HG03095 (cell line): ENCODE measurements at regions not wholly inside any gene's neighbourhood (a gene's known extent, or its start where the extent isn't known, plus 50 kb on each side); places are given as distances from the start of the nearest gene placed in this dataset.

Experiments used
- ATAC-seq: cut with Tn5 transposase; IDR thresholded peaks from one replicate; pipeline ENCODE4 v1.9.1; 2021; ENCODE audit warnings: moderate library complexity; ENCODE audit not compliant: unreplicated experiment

GRCh38 chr9:107161338-107161737, 121.7 kb upstream of the RAD23B start:
- no peak for ATAC-seq

GRCh38 chr9:107163370-107163769, 119.7 kb upstream of the RAD23B start:
- no peak for ATAC-seq

- ATAC-seq = no peak
Measured at GRCh38 chr9:107169796-107170195, 113.3 kb upstream of the RAD23B start.

- no peak for ATAC-seq
Measured at GRCh38 chr9:107170801-107171200, 112.3 kb upstream of the RAD23B start.

GRCh38 chr9:107172160-107172978, 110.7 kb upstream of the RAD23B start:
- ATAC-seq = peak; percentile 46

- ATAC-seq = peak; percentile 57
Measured at GRCh38 chr9:107172979-107173347, 110.1 kb upstream of the RAD23B start.

- ATAC-seq = no peak
Measured at GRCh38 chr9:107173422-107174180, 109.5 kb upstream of the RAD23B start.

GRCh38 chr9:107174441-107174840, 108.6 kb upstream of the RAD23B start:
- no peak for ATAC-seq

- no peak for ATAC-seq
Measured at GRCh38 chr9:107175041-107175440, 108.0 kb upstream of the RAD23B start.

GRCh38 chr9:107175816-107176435, 107.2 kb upstream of the RAD23B start:
- ATAC-seq = no peak

GRCh38 chr9:107176436-107177151, 106.5 kb upstream of the RAD23B start:
- no peak for ATAC-seq

- peak; percentile 44 for ATAC-seq
Measured at GRCh38 chr9:107177243-107177839, 105.7 kb upstream of the RAD23B start.

- no peak for ATAC-seq
Measured at GRCh38 chr9:107177857-107178256, 105.2 kb upstream of the RAD23B start.

- no peak for ATAC-seq
Measured at GRCh38 chr9:107178293-107178692, 104.8 kb upstream of the RAD23B start.

GRCh38 chr9:107180206-107180605, 102.9 kb upstream of the RAD23B start:
- ATAC-seq = no peak

- ATAC-seq = no peak
Measured at GRCh38 chr9:107183176-107183575, 99.9 kb upstream of the RAD23B start.

- ATAC-seq = no peak
Measured at GRCh38 chr9:107188376-107188775, 94.7 kb upstream of the RAD23B start.

GRCh38 chr9:107190061-107190935, 92.8 kb upstream of the RAD23B start:
- no peak for ATAC-seq

- no peak for ATAC-seq
Measured at GRCh38 chr9:107190936-107191290, 92.2 kb upstream of the RAD23B start.

GRCh38 chr9:107193251-107193650, 89.8 kb upstream of the RAD23B start:
- no peak for ATAC-seq
